WTC11 (cell line): ENCODE measurements at regions not wholly inside any gene's neighbourhood (a gene's known extent, or its start where the extent isn't known, plus 50 kb on each side); places are given as distances from the start of the nearest gene placed in this dataset.

Experiments
- ATAC-seq: fragments of 200-7000 bp; cut with Tn5 transposase; 2 replicates; pipeline ENCODE4 v1.10.0; 2021; ENCODE audit warnings: mild to moderate bottlenecking, moderate library complexity
- CTCF ChIA-PET: fragments of 300-600 bp; sonication (Branson Sonifier 250); formaldehyde crosslinking; loops from one replicate; lab custom pipeline; 2021; ENCODE audit warnings: antibody characterized with exemption; lab: Charles Lee
- POLR2A ChIA-PET: fragments of 350-600 bp; sonication (Branson Sonifier 250); formaldehyde crosslinking; loops from one replicate; lab custom pipeline; 2021; ENCODE audit warnings: antibody characterized with exemption; lab: Charles Lee
- DNase-seq: peaks from one replicate; pipeline ENCODE4 v3.0.0; 2021; ENCODE audit warnings: low spot score
- H3K27ac Mint-ChIP-seq: 2 replicates; pipeline ENCODE4 v1.8.0; 2021; ENCODE audit warnings: mixed read lengths
- H3K27me3 Mint-ChIP-seq: 2 replicates; pipeline ENCODE4 v1.8.0; 2021; ENCODE audit warnings: low read depth, mild to moderate bottlenecking, moderate library complexity, mixed read lengths
- H3K36me3 Mint-ChIP-seq: 2 replicates; pipeline ENCODE4 v1.8.0; 2021; ENCODE audit warnings: mixed read lengths
- H3K4me1 Mint-ChIP-seq: 2 replicates; pipeline ENCODE4 v1.8.0; 2022; ENCODE audit warnings: mixed read lengths
- H3K4me3 Mint-ChIP-seq: 2 replicates; pipeline ENCODE4 v1.8.0; 2021; ENCODE audit warnings: mild to moderate bottlenecking, moderate library complexity, mixed read lengths
- H3K9me3 Mint-ChIP-seq: 2 replicates; pipeline ENCODE4 v1.8.0; 2021; ENCODE audit warnings: mixed read lengths
- ELF4 ChIP-seq: sonication (generic); formaldehyde crosslinking; IDR thresholded peaks from 2 replicates; pipeline ENCODE4 v1.8.1; 2022; ENCODE audit warnings: low read depth, mild to moderate bottlenecking, moderate library complexity, missing genetic modification reagents
- ETV6 ChIP-seq: sonication (generic); formaldehyde crosslinking; IDR thresholded peaks from 2 replicates; pipeline ENCODE4 v1.8.1; 2022; ENCODE audit warnings: mild to moderate bottlenecking, missing genetic modification reagents
- GTF2I ChIP-seq: fragments of 250-450 bp; sonication (Bioruptor Pico); conservative IDR thresholded peaks from 2 replicates; pipeline ENCODE4 v1.4.0; 2021; ENCODE audit warnings: mild to moderate bottlenecking
- JUN ChIP-seq: sonication (generic); formaldehyde crosslinking; IDR thresholded peaks from 2 replicates; pipeline ENCODE4 v1.8.0; 2023; ENCODE audit warnings: mild to moderate bottlenecking, missing genetic modification reagents
- NR1H2 ChIP-seq: sonication (generic); formaldehyde crosslinking; IDR thresholded peaks from 2 replicates; pipeline ENCODE4 v1.9.0; 2021; ENCODE audit warnings: mild to moderate bottlenecking, moderate library complexity, missing genetic modification reagents
- OVOL2 ChIP-seq: fragments of 250-450 bp; sonication (Bioruptor Pico); IDR thresholded peaks from 2 replicates; pipeline ENCODE4 v1.9.0; 2021; ENCODE audit warnings: mild to moderate bottlenecking, borderline replicate concordance
- SMAD4 ChIP-seq: sonication (generic); formaldehyde crosslinking; IDR thresholded peaks from 2 replicates; pipeline ENCODE4 v1.8.0; 2022; ENCODE audit warnings: mild to moderate bottlenecking, missing genetic modification reagents
- TCF7 ChIP-seq: sonication (generic); formaldehyde crosslinking; IDR thresholded peaks from 2 replicates; pipeline ENCODE4 v1.8.0; 2022; ENCODE audit warnings: mild to moderate bottlenecking, low read depth, missing genetic modification reagents, moderate library complexity
- ZNF263 ChIP-seq: sonication (generic); formaldehyde crosslinking; IDR thresholded peaks from 2 replicates; pipeline ENCODE4 v1.8.1; 2022; ENCODE audit warnings: low read depth, mild to moderate bottlenecking, moderate library complexity, missing genetic modification reagents
- TF ChIP-seq, protein P1 (sequence below): fragments of 250-450 bp; sonication (Bioruptor Pico); conservative IDR thresholded peaks from 2 replicates; pipeline ENCODE4 v1.9.0; 2021; ENCODE audit warnings: mild to moderate bottlenecking
- TF ChIP-seq, protein P2 (sequence below): sonication (generic); formaldehyde crosslinking; IDR thresholded peaks from 2 replicates; pipeline ENCODE4 v1.8.1; 2022; ENCODE audit warnings: mild to moderate bottlenecking, moderate library complexity, missing genetic modification reagents
- TF ChIP-seq, protein P3 (sequence below): sonication (generic); formaldehyde crosslinking; IDR thresholded peaks from 2 replicates; pipeline ENCODE4 v1.8.0; 2023; ENCODE audit warnings: missing genetic modification reagents, mild to moderate bottlenecking, borderline replicate concordance
- TF ChIP-seq, protein P4 (sequence below): sonication (generic); formaldehyde crosslinking; IDR thresholded peaks from 2 replicates; pipeline ENCODE4 v1.8.0; 2022; ENCODE audit warnings: mild to moderate bottlenecking, missing genetic modification reagents
- TF ChIP-seq, protein P5 (sequence below): sonication (generic); formaldehyde crosslinking; IDR thresholded peaks from 2 replicates; pipeline ENCODE4 v1.8.0; 2022; ENCODE audit warnings: mild to moderate bottlenecking, missing genetic modification reagents
- TF ChIP-seq, protein P6 (sequence below): fragments of 250-450 bp; sonication (Bioruptor Pico); IDR thresholded peaks from 2 replicates; pipeline ENCODE4 v1.8.0; 2021; ENCODE audit warnings: mild to moderate bottlenecking

DNA sequence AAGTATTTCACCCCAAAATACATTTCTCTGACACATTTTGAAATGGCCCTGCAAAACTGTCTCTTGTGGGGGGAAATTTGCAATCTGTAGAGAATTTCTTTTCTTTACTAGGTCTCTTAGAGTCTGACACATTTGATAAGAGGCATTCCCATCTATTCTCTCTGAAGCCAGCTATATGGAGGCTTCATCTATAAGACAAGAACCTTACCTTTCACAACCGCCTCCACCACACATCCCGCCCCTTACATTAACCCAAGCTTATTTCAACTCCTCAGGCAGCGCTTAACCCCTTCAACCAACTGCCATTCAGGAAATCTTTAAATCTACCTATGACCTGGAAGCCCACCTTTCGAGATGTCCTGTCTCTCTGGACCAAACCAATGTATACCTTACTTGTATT lies 829.5 kb downstream of the TLE4 start:
- ChIA-PET CTCF (no interaction called here), POLR2A (no interaction called here)
- Mint-ChIP-seq H3K36me3 (peaks cover 36% of the 10 kb centered on the region), H3K9me3 (peaks cover 31% of the 10 kb centered on the region), H3K4me1 (peaks cover 41% of the 10 kb centered on the region), H3K27ac (peak overlapping the region; percentile 93), H3K27me3 (peaks cover 2% of the 10 kb centered on the region; the same call in 1 of the 2 replicates), H3K4me3 (peak overlapping the region; percentile 18; the same call in 1 of the 2 replicates)
- peak; percentile 66 for ATAC-seq
- no peak for TF ChIP-seq ETV6 (CRISPR knock-in tag)
- TF ChIP-seq, protein P1, sequence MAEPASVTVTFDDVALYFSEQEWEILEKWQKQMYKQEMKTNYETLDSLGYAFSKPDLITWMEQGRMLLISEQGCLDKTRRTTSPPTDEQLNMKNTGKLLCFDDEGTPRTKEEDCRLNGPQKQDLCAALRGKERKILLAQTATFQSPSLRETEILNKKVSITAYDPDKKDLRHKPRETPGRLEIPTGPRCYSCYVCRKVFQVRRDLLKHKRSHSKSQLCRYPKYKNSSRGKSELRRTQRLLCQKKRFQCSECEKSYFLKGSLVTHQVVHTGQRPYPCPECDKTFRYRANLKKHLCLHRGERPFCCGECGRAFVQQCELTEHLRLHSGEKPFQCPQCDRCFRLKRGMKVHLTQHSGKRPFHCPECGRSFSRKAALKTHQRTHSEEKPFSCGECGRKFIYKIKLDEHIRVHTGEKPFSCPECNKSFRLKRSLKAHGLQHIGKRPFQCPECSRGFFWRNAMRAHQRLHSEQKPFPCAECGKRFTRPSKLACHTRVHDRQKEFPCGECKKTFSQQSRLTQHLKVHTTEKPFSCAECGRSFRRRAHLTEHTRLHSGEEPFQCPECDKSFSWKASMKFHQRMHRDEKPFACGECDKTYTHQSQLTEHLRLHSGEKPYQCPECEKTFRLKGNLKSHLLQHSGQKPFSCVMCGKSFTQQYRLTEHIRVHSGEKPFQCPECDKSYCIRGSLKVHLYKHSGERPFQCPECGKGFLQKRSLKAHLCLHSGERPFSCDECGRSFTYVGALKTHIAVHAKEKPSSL (CRISPR knock-in tag), result no peak
- TF ChIP-seq, protein P2, sequence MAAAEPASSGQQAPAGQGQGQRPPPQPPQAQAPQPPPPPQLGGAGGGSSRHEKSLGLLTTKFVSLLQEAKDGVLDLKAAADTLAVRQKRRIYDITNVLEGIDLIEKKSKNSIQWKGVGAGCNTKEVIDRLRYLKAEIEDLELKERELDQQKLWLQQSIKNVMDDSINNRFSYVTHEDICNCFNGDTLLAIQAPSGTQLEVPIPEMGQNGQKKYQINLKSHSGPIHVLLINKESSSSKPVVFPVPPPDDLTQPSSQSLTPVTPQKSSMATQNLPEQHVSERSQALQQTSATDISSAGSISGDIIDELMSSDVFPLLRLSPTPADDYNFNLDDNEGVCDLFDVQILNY (CRISPR knock-in tag), result no peak
- no peak for TF ChIP-seq SMAD4
- TF ChIP-seq NR1H2 (CRISPR knock-in tag), result no peak
- no peak for TF ChIP-seq GTF2I (CRISPR knock-in tag)
- TF ChIP-seq, protein P3, sequence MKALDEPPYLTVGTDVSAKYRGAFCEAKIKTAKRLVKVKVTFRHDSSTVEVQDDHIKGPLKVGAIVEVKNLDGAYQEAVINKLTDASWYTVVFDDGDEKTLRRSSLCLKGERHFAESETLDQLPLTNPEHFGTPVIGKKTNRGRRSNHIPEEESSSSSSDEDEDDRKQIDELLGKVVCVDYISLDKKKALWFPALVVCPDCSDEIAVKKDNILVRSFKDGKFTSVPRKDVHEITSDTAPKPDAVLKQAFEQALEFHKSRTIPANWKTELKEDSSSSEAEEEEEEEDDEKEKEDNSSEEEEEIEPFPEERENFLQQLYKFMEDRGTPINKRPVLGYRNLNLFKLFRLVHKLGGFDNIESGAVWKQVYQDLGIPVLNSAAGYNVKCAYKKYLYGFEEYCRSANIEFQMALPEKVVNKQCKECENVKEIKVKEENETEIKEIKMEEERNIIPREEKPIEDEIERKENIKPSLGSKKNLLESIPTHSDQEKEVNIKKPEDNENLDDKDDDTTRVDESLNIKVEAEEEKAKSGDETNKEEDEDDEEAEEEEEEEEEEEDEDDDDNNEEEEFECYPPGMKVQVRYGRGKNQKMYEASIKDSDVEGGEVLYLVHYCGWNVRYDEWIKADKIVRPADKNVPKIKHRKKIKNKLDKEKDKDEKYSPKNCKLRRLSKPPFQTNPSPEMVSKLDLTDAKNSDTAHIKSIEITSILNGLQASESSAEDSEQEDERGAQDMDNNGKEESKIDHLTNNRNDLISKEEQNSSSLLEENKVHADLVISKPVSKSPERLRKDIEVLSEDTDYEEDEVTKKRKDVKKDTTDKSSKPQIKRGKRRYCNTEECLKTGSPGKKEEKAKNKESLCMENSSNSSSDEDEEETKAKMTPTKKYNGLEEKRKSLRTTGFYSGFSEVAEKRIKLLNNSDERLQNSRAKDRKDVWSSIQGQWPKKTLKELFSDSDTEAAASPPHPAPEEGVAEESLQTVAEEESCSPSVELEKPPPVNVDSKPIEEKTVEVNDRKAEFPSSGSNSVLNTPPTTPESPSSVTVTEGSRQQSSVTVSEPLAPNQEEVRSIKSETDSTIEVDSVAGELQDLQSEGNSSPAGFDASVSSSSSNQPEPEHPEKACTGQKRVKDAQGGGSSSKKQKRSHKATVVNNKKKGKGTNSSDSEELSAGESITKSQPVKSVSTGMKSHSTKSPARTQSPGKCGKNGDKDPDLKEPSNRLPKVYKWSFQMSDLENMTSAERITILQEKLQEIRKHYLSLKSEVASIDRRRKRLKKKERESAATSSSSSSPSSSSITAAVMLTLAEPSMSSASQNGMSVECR, result no peak
- no peak for TF ChIP-seq JUN (CRISPR knock-in tag)
- TF ChIP-seq, protein P4, sequence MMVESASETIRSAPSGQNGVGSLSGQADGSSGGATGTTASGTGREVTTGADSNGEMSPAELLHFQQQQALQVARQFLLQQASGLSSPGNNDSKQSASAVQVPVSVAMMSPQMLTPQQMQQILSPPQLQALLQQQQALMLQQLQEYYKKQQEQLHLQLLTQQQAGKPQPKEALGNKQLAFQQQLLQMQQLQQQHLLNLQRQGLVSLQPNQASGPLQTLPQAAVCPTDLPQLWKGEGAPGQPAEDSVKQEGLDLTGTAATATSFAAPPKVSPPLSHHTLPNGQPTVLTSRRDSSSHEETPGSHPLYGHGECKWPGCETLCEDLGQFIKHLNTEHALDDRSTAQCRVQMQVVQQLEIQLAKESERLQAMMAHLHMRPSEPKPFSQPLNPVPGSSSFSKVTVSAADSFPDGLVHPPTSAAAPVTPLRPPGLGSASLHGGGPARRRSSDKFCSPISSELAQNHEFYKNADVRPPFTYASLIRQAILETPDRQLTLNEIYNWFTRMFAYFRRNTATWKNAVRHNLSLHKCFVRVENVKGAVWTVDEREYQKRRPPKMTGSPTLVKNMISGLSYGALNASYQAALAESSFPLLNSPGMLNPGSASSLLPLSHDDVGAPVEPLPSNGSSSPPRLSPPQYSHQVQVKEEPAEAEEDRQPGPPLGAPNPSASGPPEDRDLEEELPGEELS (CRISPR knock-in tag), result no peak
- TF ChIP-seq ZNF263, result no peak
- TF ChIP-seq, protein P5, sequence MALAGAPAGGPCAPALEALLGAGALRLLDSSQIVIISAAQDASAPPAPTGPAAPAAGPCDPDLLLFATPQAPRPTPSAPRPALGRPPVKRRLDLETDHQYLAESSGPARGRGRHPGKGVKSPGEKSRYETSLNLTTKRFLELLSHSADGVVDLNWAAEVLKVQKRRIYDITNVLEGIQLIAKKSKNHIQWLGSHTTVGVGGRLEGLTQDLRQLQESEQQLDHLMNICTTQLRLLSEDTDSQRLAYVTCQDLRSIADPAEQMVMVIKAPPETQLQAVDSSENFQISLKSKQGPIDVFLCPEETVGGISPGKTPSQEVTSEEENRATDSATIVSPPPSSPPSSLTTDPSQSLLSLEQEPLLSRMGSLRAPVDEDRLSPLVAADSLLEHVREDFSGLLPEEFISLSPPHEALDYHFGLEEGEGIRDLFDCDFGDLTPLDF (CRISPR knock-in tag), result no peak
- TF ChIP-seq OVOL2, result no peak
- no peak for TF ChIP-seq ELF4 (CRISPR knock-in tag)
- TF ChIP-seq, protein P6, sequence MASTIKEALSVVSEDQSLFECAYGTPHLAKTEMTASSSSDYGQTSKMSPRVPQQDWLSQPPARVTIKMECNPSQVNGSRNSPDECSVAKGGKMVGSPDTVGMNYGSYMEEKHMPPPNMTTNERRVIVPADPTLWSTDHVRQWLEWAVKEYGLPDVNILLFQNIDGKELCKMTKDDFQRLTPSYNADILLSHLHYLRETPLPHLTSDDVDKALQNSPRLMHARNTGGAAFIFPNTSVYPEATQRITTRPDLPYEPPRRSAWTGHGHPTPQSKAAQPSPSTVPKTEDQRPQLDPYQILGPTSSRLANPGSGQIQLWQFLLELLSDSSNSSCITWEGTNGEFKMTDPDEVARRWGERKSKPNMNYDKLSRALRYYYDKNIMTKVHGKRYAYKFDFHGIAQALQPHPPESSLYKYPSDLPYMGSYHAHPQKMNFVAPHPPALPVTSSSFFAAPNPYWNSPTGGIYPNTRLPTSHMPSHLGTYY (CRISPR knock-in tag), result no peak
- TF ChIP-seq TCF7 (CRISPR knock-in tag), result no peak
- no peak for DNase-seq
